IPS-20b (cell line): ENCODE measurements at regions not wholly inside any gene's neighbourhood (a gene's known extent, or its start where the extent isn't known, plus 50 kb on each side); places are given as distances from the start of the nearest gene placed in this dataset.

Experiments
- H3K27ac ChIP-seq: one replicate; pipeline ENCODE4 v1.5.1; 2013; ENCODE audit warnings: low read length
- H3K27me3 ChIP-seq: 2 replicates; pipeline ENCODE4 v1.6.1; 2013; ENCODE audit warnings: mild to moderate bottlenecking, low read length, inconsistent platforms; ENCODE audit not compliant: insufficient read depth
- H3K36me3 ChIP-seq: 2 replicates; pipeline ENCODE4 v1.6.1; 2013; ENCODE audit warnings: low read depth, mild to moderate bottlenecking, inconsistent platforms, low read length, moderate library complexity; ENCODE audit not compliant: insufficient read depth
- H3K4me1 ChIP-seq: 2 replicates; pipeline ENCODE4 v1.6.1; 2013; ENCODE audit warnings: mild to moderate bottlenecking, control low read depth, inconsistent platforms, low read length, moderate library complexity; ENCODE audit not compliant: insufficient read depth
- H3K4me3 ChIP-seq: 2 replicates; pipeline ENCODE4 v1.5.1; 2013; ENCODE audit warnings: mild to moderate bottlenecking, low read length, inconsistent platforms
- H3K9ac ChIP-seq: 2 replicates; pipeline ENCODE4 v1.6.1; 2013; ENCODE audit warnings: low read depth, mild to moderate bottlenecking, inconsistent platforms, low read length, moderate library complexity
- H3K9me3 ChIP-seq: 2 replicates; pipeline ENCODE4 v1.6.1; 2013; ENCODE audit warnings: mild to moderate bottlenecking, low read depth, low read length, inconsistent platforms; ENCODE audit not compliant: insufficient read depth

GRCh38 chr7:52938455-52939133 lies 96.8 kb upstream of the POM121L12 start:
- H3K36me3 ChIP-seq, result no peaks in the 10 kb centered on the region
- H3K4me1 ChIP-seq, result no peaks in the 10 kb centered on the region
- no peaks in the 10 kb centered on the region for H3K9me3 ChIP-seq
- no peak overlapping the region for H3K27ac ChIP-seq
- no peak overlapping the region for H3K4me3 ChIP-seq
- no peaks in the 10 kb centered on the region for H3K27me3 ChIP-seq
- no peak overlapping the region for H3K9ac ChIP-seq

GRCh38 chr7:52936750-52937149 lies 98.7 kb upstream of the POM121L12 start:
- no peaks in the 10 kb centered on the region for H3K27me3 ChIP-seq
- H3K9me3 ChIP-seq, result no peaks in the 10 kb centered on the region
- H3K27ac ChIP-seq, result no peak overlapping the region
- no peaks in the 10 kb centered on the region for H3K4me1 ChIP-seq
- H3K9ac ChIP-seq, result no peak overlapping the region
- no peak overlapping the region for H3K4me3 ChIP-seq
- no peaks in the 10 kb centered on the region for H3K36me3 ChIP-seq

- Histone ChIP-seq H3K36me3 (no peaks in the 10 kb centered on the region), H3K9ac (no peak overlapping the region), H3K4me1 (no peaks in the 10 kb centered on the region), H3K9me3 (no peaks in the 10 kb centered on the region), H3K27me3 (no peaks in the 10 kb centered on the region), H3K4me3 (no peak overlapping the region), H3K27ac (no peak overlapping the region)
Observed at GRCh38 chr7:52928591-52928990, 106.8 kb upstream of the POM121L12 start.

GRCh38 chr7:52925332-52925731 lies 110.1 kb upstream of the POM121L12 start:
- Histone ChIP-seq H3K27ac (no peak overlapping the region), H3K27me3 (no peaks in the 10 kb centered on the region), H3K9me3 (no peaks in the 10 kb centered on the region)

GRCh38 chr7:52920977-52921376 lies 114.5 kb upstream of the POM121L12 start:
- H3K9ac ChIP-seq, result no peak overlapping the region
- no peaks in the 10 kb centered on the region for H3K9me3 ChIP-seq
- H3K36me3 ChIP-seq, result no peaks in the 10 kb centered on the region
- H3K4me3 ChIP-seq, result no peak overlapping the region
- peaks cover 14% of the 10 kb centered on the region for H3K4me1 ChIP-seq
- no peak overlapping the region for H3K27ac ChIP-seq
- no peaks in the 10 kb centered on the region for H3K27me3 ChIP-seq

More at GRCh38 chr7:52925332-52925731, 110.1 kb upstream of the POM121L12 start:
- Histone ChIP-seq H3K36me3 (no peaks in the 10 kb centered on the region), H3K4me1 (no peaks in the 10 kb centered on the region), H3K9ac (no peak overlapping the region), H3K4me3 (no peak overlapping the region)

GRCh38 chr7:52917982-52918578 lies 117.4 kb upstream of the POM121L12 start:
- Histone ChIP-seq H3K27ac (no peak overlapping the region), H3K9ac (no peak overlapping the region), H3K4me1 (peaks cover 17% of the 10 kb centered on the region), H3K4me3 (no peak overlapping the region), H3K27me3 (no peaks in the 10 kb centered on the region), H3K36me3 (no peaks in the 10 kb centered on the region), H3K9me3 (no peaks in the 10 kb centered on the region)

GRCh38 chr7:52911795-52912194 lies 123.6 kb upstream of the POM121L12 start:
- no peak overlapping the region for H3K9ac ChIP-seq
- no peaks in the 10 kb centered on the region for H3K36me3 ChIP-seq
- H3K27ac ChIP-seq, result no peak overlapping the region
- H3K4me3 ChIP-seq, result no peak overlapping the region
- H3K9me3 ChIP-seq, result peaks cover 9% of the 10 kb centered on the region
- peaks cover 11% of the 10 kb centered on the region for H3K4me1 ChIP-seq
- no peaks in the 10 kb centered on the region for H3K27me3 ChIP-seq

- Histone ChIP-seq H3K27ac (no peak overlapping the region), H3K4me1 (peaks cover 6% of the 10 kb centered on the region)
Observed at GRCh38 chr7:52911326-52911725, 124.1 kb upstream of the POM121L12 start.

GRCh38 chr7:52909935-52910334 lies 125.5 kb upstream of the POM121L12 start:
- Histone ChIP-seq H3K4me3 (no peak overlapping the region), H3K9ac (no peak overlapping the region), H3K4me1 (no peaks in the 10 kb centered on the region), H3K27ac (no peak overlapping the region), H3K27me3 (no peaks in the 10 kb centered on the region), H3K9me3 (peaks cover 9% of the 10 kb centered on the region), H3K36me3 (no peaks in the 10 kb centered on the region)

More at GRCh38 chr7:52911326-52911725, 124.1 kb upstream of the POM121L12 start:
- Histone ChIP-seq H3K36me3 (no peaks in the 10 kb centered on the region), H3K9ac (no peak overlapping the region), H3K4me3 (no peak overlapping the region), H3K27me3 (no peaks in the 10 kb centered on the region), H3K9me3 (peaks cover 9% of the 10 kb centered on the region)

GRCh38 chr7:52909131-52909530 lies 126.3 kb upstream of the POM121L12 start:
- Histone ChIP-seq H3K27me3 (no peaks in the 10 kb centered on the region), H3K4me1 (peaks cover 1% of the 10 kb centered on the region; the same call in 1 of the 2 replicates), H3K27ac (no peak overlapping the region), H3K9me3 (peaks cover 9% of the 10 kb centered on the region), H3K36me3 (no peaks in the 10 kb centered on the region), H3K9ac (no peak overlapping the region), H3K4me3 (no peak overlapping the region)

- Histone ChIP-seq H3K27ac (no peak overlapping the region), H3K9ac (no peak overlapping the region), H3K4me1 (no peaks in the 10 kb centered on the region), H3K4me3 (no peak overlapping the region), H3K27me3 (no peaks in the 10 kb centered on the region), H3K9me3 (no peaks in the 10 kb centered on the region), H3K36me3 (no peaks in the 10 kb centered on the region)
Observed at GRCh38 chr7:52897713-52898112, 137.7 kb upstream of the POM121L12 start.

GRCh38 chr7:52897288-52897687 lies 138.1 kb upstream of the POM121L12 start:
- Histone ChIP-seq H3K4me1 (no peaks in the 10 kb centered on the region), H3K36me3 (no peaks in the 10 kb centered on the region), H3K9me3 (no peaks in the 10 kb centered on the region), H3K27ac (no peak overlapping the region), H3K27me3 (no peaks in the 10 kb centered on the region), H3K4me3 (no peak overlapping the region), H3K9ac (no peak overlapping the region)
